HL-60/S4 treated with retinoic acid at 250 ng/mL for 4 days and 3 days (cell line): ENCODE measurements at regions not wholly inside any gene's neighbourhood (a gene's known extent, or its start where the extent isn't known, plus 50 kb on each side); places are given as distances from the start of the nearest gene placed in this dataset.

Source experiments
- in situ Hi-C: fragments of 300-500 bp; cut with MboI; formaldehyde crosslinking; loops from 2 replicates; pipeline ENCODE4 v1.7.0; 2022; ENCODE audit warnings: low sequenced_read_pairs

- in situ Hi-C loops = no loop called here
These were observed 513.7 kb upstream of the WWC1 start for GRCh38 chr5:167777746-167778145.

DNA sequence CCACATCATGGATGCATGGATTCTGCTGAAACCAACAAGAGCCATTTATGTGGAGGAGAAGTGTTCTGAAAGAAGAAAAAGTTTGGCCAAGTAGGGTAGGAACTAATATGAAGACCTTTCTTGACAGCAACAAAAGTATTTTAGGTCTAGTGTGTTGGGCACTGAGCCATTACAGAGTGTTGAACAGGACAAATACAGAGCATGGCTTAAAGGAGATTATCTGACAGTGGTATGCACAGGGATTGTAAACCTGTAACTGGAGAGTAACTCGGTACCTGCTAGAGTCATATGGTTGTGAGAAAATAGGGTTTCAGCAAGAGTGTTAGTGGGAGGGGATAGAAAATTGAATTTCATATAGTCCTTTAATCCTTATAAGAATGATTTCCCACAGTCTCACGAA lies 513.2 kb upstream of the WWC1 start:
- in situ Hi-C loops = no loop called here

GRCh38 chr5:167779644-167780043 lies 511.8 kb upstream of the WWC1 start:
- in situ Hi-C loops = no loop called here

DNA sequence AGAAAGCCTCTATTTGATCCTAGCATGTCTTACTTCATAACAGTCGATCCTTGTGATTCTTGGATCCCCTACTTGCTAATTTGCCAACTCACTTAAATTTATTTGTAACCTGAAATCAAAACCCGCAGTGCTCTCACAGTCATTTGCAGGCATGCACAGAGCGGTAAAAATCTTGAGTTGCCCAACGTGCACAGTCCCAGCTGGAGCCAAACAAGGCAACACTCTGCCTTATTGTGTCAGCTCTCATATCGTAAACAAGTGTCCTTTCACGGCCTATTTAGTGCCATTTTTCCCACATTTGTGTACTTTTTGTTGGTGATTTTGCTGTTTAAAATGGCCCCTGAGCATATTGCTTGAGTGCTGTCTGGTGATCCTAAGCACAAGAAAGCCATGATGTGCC lies 511.3 kb upstream of the WWC1 start:
- in situ Hi-C loops = no loop called here

GRCh38 chr5:167783145-167783817 lies 508.2 kb upstream of the WWC1 start:
- in situ Hi-C loops = no loop called here

DNA sequence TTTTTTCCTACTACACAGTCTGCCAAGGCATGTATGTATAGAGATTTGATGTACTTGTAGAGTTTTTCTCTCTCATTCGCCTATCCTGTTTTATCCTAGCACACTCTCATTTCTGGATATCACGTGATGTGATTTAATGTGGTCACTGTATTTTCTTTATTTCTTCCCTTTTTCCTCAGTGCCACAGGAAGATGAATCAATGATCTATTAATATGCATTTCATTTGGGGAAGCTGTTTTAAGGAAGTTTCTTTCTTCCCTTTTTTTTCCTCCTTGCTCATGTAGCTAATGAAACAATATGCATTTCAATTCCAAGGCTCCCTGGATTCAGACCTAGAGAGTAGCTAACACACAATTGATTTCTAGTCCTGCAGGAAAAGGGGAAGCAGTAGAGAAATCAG lies 506.3 kb upstream of the WWC1 start:
- in situ Hi-C loops = no loop called here

- in situ Hi-C loops = no loop called here
These were observed 505.5 kb upstream of the WWC1 start for GRCh38 chr5:167785901-167786300.

DNA sequence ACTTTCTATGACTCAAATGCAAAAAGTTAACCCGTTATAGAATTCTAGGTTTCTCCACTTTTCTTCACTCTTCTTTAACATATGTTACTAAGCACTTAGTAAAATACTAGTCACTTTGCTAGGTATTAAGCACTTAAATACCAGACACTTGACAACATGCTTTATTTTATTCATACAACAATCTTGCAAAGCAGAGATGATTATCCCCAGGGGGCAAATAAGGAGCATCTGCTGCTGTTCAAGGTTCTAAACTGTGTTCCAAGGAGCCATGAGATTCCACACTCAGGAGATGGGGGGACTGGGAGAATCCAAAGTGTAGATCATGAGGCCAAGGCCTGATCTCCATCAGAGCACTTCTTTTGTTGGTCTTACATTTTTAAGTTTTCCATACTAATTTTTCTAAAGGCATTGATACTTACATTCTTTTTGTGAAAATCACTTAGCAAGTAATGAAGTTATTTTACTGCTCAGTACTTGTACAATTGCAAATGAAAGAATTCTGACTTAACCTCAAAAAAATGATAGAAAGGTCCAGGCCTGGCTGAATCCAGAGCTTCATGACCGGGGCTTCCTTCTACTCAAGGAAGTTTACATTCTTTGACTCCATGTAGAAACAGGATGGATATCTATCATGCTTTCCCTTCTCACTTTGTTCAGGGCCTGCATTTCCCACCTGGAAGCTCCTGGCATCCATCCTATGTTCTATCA lies 504.4 kb upstream of the WWC1 start:
- in situ Hi-C loops = no loop called here

DNA sequence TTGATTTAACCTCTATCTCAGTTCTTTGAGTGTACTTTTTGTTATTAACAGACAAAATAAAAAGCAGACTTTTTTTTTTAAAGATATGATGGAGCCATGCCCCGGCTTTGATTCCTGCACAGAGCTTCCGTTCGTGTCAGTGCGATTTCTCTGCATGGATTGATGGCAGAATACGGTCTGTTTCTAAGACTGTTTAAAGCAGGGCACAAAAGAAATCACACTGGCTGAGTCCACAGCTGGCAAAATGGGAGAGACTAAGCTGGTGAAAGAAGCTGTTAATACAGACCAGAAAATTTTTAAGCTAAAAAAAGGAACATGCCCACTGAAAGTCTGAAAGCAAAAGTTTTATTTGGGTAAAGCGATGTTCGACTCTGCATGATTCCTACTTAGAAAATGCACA lies 501.4 kb upstream of the WWC1 start:
- in situ Hi-C loops = no loop called here

GRCh38 chr5:167790462-167791260 lies 500.8 kb upstream of the WWC1 start:
- in situ Hi-C loops = no loop called here

DNA sequence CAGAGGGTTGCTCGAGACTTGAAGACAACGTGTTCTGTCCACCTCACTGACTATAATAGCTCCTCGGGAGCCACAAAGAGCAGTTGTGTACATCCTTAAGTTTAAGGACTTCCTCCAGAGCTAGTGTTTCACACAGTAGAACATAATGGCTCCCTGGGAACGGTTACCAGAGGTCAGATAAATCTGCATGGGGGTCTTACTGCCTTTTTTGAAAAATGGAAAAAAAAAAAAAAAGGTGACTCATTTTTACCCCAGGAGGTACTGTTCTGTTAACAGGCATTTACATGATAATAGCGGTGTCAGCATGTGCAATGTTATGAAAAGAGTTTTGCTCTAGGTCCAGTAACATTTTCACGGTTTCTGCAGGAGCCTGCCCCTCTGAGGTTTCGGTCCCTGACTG lies 498.9 kb upstream of the WWC1 start:
- in situ Hi-C loops = no loop called here

GRCh38 chr5:167793700-167794099 lies 497.7 kb upstream of the WWC1 start:
- in situ Hi-C loops = no loop called here

DNA sequence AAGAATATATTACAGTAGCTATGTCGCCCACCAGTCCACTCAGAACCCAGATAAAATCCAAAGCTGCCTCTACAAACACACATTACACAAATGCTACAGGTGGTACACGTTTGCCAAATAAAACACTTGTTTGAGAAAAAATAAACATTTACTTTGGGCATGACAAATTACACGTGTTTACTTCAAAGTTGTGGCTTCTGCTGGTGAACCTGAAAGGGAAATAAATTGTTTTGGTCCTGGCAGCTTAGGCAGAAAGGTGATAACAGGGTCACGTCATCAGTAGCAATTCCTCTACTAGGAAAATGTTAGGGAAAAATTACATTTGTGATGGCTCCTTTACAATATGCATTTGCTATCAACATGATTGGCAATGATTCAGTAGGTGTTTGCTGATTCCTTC lies 497.3 kb upstream of the WWC1 start:
- in situ Hi-C loops = no loop called here

GRCh38 chr5:167796672-167797071 lies 494.8 kb upstream of the WWC1 start:
- in situ Hi-C loops = no loop called here

DNA sequence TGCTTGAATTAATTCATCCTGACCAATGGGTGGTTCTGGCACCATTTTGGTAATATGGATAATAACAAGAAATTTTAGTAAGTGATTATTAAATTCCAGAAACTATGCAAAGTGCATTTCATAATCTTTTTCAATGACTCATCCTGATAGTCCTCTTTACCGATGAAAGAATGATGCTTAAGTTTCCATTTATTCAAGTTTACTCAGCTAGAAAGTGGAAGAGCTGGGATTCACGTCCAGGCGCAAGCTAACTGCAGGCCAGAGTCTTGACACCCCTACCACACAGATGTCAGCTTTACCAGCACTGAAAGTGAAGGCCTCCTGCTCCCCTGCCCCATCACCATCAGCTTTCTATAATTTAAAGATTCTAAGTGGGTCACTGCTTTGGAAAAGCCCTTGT lies 493.5 kb upstream of the WWC1 start:
- in situ Hi-C loops = no loop called here

- in situ Hi-C loops = no loop called here
These were observed 493.0 kb upstream of the WWC1 start for GRCh38 chr5:167798448-167798847.

DNA sequence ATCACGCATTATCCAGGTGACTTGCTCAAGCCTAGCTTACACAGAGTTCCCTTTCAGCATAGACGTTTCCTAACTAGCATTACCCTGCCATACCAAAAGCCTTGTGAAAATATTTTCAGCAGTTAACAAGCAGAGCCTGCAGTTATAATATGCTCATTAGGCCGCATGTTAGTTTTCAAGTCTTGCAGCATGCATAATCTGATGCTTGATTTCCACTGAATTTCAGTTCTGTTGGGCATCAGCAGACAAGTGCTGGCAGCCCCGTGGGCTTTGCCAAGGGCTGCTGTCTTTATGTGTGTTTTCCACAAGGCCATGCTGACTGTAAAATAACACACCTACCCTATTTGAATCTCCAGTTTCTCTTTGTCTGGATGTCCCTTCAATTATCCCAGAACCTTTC lies 491.0 kb upstream of the WWC1 start:
- in situ Hi-C loops = no loop called here

GRCh38 chr5:167801999-167802398 lies 489.4 kb upstream of the WWC1 start:
- in situ Hi-C loops = no loop called here

GRCh38 chr5:167802755-167803431 lies 488.6 kb upstream of the WWC1 start:
- in situ Hi-C loops = no loop called here

- in situ Hi-C loops = no loop called here
These were observed 486.8 kb upstream of the WWC1 start for GRCh38 chr5:167804512-167805220.

- in situ Hi-C loops = no loop called here
These were observed 480.9 kb upstream of the WWC1 start for GRCh38 chr5:167810573-167810972.
